ENCODE measurements at regions not wholly inside any gene's neighbourhood (a gene's known extent, or its start where the extent isn't known, plus 50 kb on each side); places are given as distances from the start of the nearest gene placed in this dataset.

GRCh38 chr16:35210681-35211433 lies 1751.4 kb downstream of the TP53TG3F start:
- TF ChIP-seq TP53 (CRISPR knock-in tag; IDR thresholded peaks at IDR 0.05) (no peak), CTCF (IDR thresholded peaks at IDR 0.05) (no peak), ATF2 (CRISPR knock-in tag; IDR thresholded peaks at IDR 0.05; ENCODE audit: borderline replicate concordance, low read depth) (no peak), ZNF423 (CRISPR knock-in tag; IDR thresholded peaks at IDR 0.05) (no peak), MXD4 (CRISPR knock-in tag; IDR thresholded peaks at IDR 0.05; ENCODE audit: borderline replicate concordance) (no peak), ERG (CRISPR knock-in tag; IDR thresholded peaks at IDR 0.05) (no peak), EMX1 (CRISPR knock-in tag; IDR thresholded peaks at IDR 0.05) (no peak), JUN (CRISPR knock-in tag; IDR thresholded peaks at IDR 0.05) (no peak), SP1 (CRISPR knock-in tag; conservative IDR thresholded peaks at IDR 0.05) (no peak), MYBL2 (CRISPR knock-in tag; IDR thresholded peaks at IDR 0.05) (no peak), CREB1 (CRISPR knock-in tag; IDR thresholded peaks at IDR 0.05) (no peak)

Data from WTC11 (cell line).